Thoracic aorta (tissue), 2 donors: ENCODE measurements at regions not wholly inside any gene's neighbourhood (a gene's known extent, or its start where the extent isn't known, plus 50 kb on each side); places are given as distances from the start of the nearest gene placed in this dataset.

Source experiments
- ATAC-seq: fragments of 150-250 bp; one replicate; pipeline ENCODE4 v1.8.0; 2017; ENCODE audit warnings: low read depth; ENCODE audit not compliant: insufficient number of reproducible peaks, low FRiP score
- DNase-seq: peaks from one replicate; pipeline ENCODE4 v3.0.0-alpha.2; 2020; ENCODE audit warnings: low spot score
- H3K27ac ChIP-seq, 2 donors: fragments of 200-600 bp; sonication (generic); 1 replicate in 1 of 2; 2 replicates in 1 of 2; pipeline ENCODE4 v1.5.1; 2016; ENCODE audit warnings: mild to moderate bottlenecking in 2 of 2, moderate library complexity in 2 of 2
- H3K27me3 ChIP-seq: fragments of 200-600 bp; sonication (generic); replicated peaks from 2 replicates; pipeline ENCODE4 v1.6.0; 2016; ENCODE audit warnings: mild to moderate bottlenecking; ENCODE audit not compliant: insufficient read depth
- H3K36me3 ChIP-seq: fragments of 200-600 bp; sonication (generic); one replicate; pipeline ENCODE4 v1.5.1; 2016
- H3K4me1 ChIP-seq, 2 donors: fragments of 200-600 bp; sonication (generic); 1 replicate in 1 of 2; 2 replicates in 1 of 2; pipeline versions ENCODE4 v1.5.1 to v1.6.0; 2016; ENCODE audit warnings: low read depth in 2 of 2, mild to moderate bottlenecking in 1 of 2; ENCODE audit not compliant: control insufficient read depth in 1 of 2
- H3K4me3 ChIP-seq: fragments of 200-600 bp; sonication (generic); 2 replicates; pipeline ENCODE4 v1.5.1; 2016; ENCODE audit warnings: mild to moderate bottlenecking
- H3K9me3 ChIP-seq: fragments of 200-600 bp; sonication (generic); 2 replicates; pipeline ENCODE4 v1.5.1; 2016
- CTCF ChIP-seq: fragments of 200-600 bp; sonication (generic); IDR thresholded peaks from one replicate; pipeline ENCODE4 v1.5.1; 2019; ENCODE audit warnings: antibody characterized with exemption

GRCh38 chr14:58863661-58864345, 226.0 kb downstream of the DACT1 start:
- no peak for TF ChIP-seq CTCF
- no peak for ATAC-seq
- no peak overlapping the region for H3K27ac ChIP-seq

GRCh38 chr14:58864751-58865513, 227.2 kb downstream of the DACT1 start:
- no peak overlapping the region for H3K4me3 ChIP-seq
- no peaks in the 10 kb centered on the region for H3K4me1 ChIP-seq
- no peaks in the 10 kb centered on the region for H3K9me3 ChIP-seq
- DNase-seq (no peak), ATAC-seq (no peak)
- no peaks in the 10 kb centered on the region for H3K36me3 ChIP-seq
- no peak for TF ChIP-seq CTCF
- H3K27ac ChIP-seq = no peak overlapping the region
- H3K27me3 ChIP-seq = no peaks in the 10 kb centered on the region

More at GRCh38 chr14:58863661-58864345, 226.0 kb downstream of the DACT1 start:
- no peaks in the 10 kb centered on the region for H3K4me1 ChIP-seq
- no peak for DNase-seq
- H3K27me3 ChIP-seq = no peaks in the 10 kb centered on the region
- peaks cover 7% of the 10 kb centered on the region for H3K9me3 ChIP-seq
- no peak overlapping the region for H3K4me3 ChIP-seq
- H3K36me3 ChIP-seq = no peaks in the 10 kb centered on the region

DNA sequence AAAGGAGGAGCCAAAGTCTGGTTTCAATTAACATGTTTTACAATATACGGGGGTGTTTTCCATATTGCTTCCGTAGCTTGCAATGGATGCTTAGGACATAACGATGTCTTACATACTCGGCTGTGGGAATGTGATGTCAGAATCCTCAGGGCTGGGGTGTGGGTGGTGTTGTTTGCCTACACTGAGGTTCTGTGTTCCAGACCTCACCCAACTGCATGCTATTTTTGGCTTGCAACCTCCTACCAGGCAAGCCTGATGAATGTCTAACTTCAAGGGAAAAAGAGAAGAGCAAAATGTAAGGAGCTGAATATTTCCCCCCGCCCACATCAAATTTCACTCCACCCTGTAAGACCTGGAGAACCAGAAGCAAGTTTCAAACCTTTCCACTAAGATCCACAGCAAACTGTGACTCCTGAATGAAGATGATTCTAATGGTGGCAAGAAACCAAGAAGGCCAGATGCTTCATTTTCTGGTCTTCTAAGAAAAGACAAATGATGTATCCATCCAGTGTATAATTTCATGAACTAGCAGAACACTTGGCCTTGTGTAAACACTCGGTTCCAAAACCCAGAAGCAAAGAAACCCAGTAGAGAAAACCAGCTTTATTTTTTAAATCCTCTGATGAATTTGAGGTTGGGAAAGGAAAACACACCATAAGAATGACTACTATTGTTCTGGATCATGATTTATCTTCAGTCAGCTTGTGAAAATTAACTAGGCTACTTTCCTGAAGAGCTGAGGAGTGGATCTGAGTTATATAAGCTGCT, 227.9 kb downstream of the DACT1 start:
- TF ChIP-seq CTCF = no peak
- Histone ChIP-seq H3K9me3 (no peaks in the 10 kb centered on the region), H3K27ac (no peak overlapping the region), H3K4me3 (no peak overlapping the region), H3K4me1 (no peaks in the 10 kb centered on the region), H3K27me3 (no peaks in the 10 kb centered on the region), H3K36me3 (no peaks in the 10 kb centered on the region)
- ATAC-seq = no peak
- DNase-seq = no peak

DNA sequence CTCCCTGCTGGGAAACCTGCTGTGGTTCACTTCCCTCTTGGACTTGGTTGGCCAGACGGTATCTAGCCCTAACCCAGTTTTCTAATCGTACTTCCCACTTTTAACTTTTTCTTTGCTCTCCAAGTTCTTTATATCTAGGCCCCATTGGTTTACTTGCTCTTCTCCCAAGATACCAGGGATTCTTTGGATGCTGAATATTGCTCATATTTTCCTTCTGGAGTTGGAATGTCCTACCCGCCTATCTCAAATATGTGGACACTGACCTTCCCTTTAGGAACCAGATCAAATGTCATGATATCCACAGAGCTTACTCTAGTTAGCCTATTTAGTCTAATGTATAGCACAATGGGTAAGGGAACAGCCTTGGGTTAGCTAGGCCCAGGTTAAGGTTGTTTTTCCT, 228.6 kb downstream of the DACT1 start:
- no peak overlapping the region for H3K4me3 ChIP-seq
- no peaks in the 10 kb centered on the region for H3K9me3 ChIP-seq
- no peak for DNase-seq
- H3K27ac ChIP-seq = no peak overlapping the region
- no peaks in the 10 kb centered on the region for H3K36me3 ChIP-seq
- H3K4me1 ChIP-seq = peaks cover 0 to 2% of the 10 kb centered on the region in 2 donors
- no peak for ATAC-seq
- TF ChIP-seq CTCF = no peak
- H3K27me3 ChIP-seq = no peaks in the 10 kb centered on the region

DNA sequence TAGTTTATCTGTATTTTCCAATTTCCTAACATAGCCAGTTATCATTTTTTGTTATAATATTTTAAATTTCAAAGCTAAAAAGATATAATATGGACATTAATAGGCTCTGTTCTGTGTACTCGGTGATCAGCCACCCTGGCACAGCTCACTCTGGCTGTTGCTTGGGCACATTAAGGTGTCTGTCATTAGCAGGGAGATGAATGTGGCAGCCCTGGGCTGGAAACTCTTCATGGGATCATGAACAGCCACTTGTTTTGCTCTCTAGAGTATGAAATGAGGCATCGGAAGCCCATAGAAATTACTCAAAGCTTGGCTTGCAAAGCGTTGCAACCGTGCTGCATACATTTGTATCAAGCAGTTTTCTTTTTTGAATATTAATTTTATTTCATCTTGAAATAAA, 233.2 kb downstream of the DACT1 start:
- no peak for TF ChIP-seq CTCF
- Histone ChIP-seq H3K27me3 (no peaks in the 10 kb centered on the region), H3K9me3 (no peaks in the 10 kb centered on the region), H3K27ac (no peak overlapping the region), H3K4me3 (no peak overlapping the region), H3K4me1 (peaks cover 0 to 5% of the 10 kb centered on the region in 2 donors), H3K36me3 (no peaks in the 10 kb centered on the region)
- DNase-seq (no peak), ATAC-seq (no peak)
